ENCODE measurements at regions not wholly inside any gene's neighbourhood (a gene's known extent, or its start where the extent isn't known, plus 50 kb on each side); places are given as distances from the start of the nearest gene placed in this dataset.

DNA sequence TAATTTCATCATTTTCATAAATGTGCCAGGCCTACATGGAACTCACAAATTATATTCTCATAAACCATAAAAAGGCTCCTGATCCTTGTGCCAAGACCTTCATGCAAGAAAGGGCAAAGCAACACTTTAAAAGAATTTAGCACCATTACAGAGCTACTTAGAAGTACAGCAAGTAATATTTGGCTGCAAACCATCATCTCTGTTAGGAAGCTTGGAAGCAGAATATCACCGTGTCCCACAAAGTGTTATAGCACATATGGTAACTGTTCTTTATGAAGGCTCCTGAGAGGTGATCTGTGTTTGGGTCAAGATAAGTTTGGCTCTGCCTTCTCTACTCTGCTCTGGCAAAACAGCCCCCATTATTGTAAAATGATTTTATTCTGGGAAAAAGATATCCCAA lies 59.7 kb upstream of the KCNJ3 start:
- no peaks in the 10 kb centered on the region for H3K4me1 ChIP-seq
- TF ChIP-seq POLR2A (IDR thresholded peaks at IDR 0.05) = no peak
- TF ChIP-seq, protein P1, sequence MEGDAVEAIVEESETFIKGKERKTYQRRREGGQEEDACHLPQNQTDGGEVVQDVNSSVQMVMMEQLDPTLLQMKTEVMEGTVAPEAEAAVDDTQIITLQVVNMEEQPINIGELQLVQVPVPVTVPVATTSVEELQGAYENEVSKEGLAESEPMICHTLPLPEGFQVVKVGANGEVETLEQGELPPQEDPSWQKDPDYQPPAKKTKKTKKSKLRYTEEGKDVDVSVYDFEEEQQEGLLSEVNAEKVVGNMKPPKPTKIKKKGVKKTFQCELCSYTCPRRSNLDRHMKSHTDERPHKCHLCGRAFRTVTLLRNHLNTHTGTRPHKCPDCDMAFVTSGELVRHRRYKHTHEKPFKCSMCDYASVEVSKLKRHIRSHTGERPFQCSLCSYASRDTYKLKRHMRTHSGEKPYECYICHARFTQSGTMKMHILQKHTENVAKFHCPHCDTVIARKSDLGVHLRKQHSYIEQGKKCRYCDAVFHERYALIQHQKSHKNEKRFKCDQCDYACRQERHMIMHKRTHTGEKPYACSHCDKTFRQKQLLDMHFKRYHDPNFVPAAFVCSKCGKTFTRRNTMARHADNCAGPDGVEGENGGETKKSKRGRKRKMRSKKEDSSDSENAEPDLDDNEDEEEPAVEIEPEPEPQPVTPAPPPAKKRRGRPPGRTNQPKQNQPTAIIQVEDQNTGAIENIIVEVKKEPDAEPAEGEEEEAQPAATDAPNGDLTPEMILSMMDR (IDR thresholded peaks at IDR 0.05) = no peak
- no peak for TF ChIP-seq EP300 (IDR thresholded peaks at IDR 0.05)
- TF ChIP-seq POLR2AphosphoS5 (IDR thresholded peaks at IDR 0.05) = no peak
- ATAC-seq = no peak
- H3K27ac ChIP-seq = no peak overlapping the region
- no peaks in the 10 kb centered on the region for H3K27me3 ChIP-seq
- WGBS, 2 donors (ENCODE audit: low coverage in 1 of 2) = 38 to 44% methylated on average over 1 of the region's 1 CpG
- no peaks in the 10 kb centered on the region for H3K9me3 ChIP-seq
- no peak overlapping the region for H3K4me3 ChIP-seq
- H3K36me3 ChIP-seq = no peaks in the 10 kb centered on the region

DNA sequence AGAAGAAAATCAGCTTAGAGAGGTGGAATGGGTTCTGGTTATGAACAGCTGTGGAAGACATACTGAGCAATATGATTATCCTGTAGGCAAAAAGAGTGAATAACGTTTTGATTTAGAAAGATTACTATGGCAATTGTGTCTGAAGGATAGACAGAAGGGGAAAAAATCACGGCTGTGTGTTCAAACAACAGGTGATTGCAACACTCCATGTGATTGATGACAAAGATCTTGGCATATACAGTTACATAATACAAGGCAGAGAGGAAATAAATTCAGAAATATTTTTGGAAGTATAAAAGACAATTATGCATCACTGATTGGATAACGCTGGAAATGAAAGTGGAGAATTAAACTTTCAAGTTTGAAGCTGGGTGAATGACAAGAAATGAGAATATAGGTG lies 58.5 kb upstream of the KCNJ3 start:
- H3K27ac ChIP-seq = no peak overlapping the region
- no peak for TF ChIP-seq EP300 (IDR thresholded peaks at IDR 0.05)
- TF ChIP-seq, protein P1 (IDR thresholded peaks at IDR 0.05) = no peak
- no peak for TF ChIP-seq POLR2A (IDR thresholded peaks at IDR 0.05)
- TF ChIP-seq POLR2AphosphoS5 (IDR thresholded peaks at IDR 0.05) = no peak

More for the DNA sequence above, 58.5 kb upstream of the KCNJ3 start:
- ATAC-seq = no peak
- no peak overlapping the region for H3K4me3 ChIP-seq
- no peaks in the 10 kb centered on the region for H3K9me3 ChIP-seq
- WGBS, 2 donors (ENCODE audit: low coverage in 1 of 2) = 44 to 64% methylated on average over 3 of the region's 3 CpGs
- no peaks in the 10 kb centered on the region for H3K4me1 ChIP-seq
- no peaks in the 10 kb centered on the region for H3K36me3 ChIP-seq
- H3K27me3 ChIP-seq = no peaks in the 10 kb centered on the region

Small RNA genes lying in the stretch of these regions (small RNA-seq; reads per million reads assigned to genes)
- 0 to 0.12 (median 0) reads per million in 4 donors for gene RNA5SP107

Data from gastroesophageal sphincter (tissue), 4 donors.